ENCODE measurements at regions not wholly inside any gene's neighbourhood (a gene's known extent, or its start where the extent isn't known, plus 50 kb on each side); places are given as distances from the start of the nearest gene placed in this dataset.

DNA sequence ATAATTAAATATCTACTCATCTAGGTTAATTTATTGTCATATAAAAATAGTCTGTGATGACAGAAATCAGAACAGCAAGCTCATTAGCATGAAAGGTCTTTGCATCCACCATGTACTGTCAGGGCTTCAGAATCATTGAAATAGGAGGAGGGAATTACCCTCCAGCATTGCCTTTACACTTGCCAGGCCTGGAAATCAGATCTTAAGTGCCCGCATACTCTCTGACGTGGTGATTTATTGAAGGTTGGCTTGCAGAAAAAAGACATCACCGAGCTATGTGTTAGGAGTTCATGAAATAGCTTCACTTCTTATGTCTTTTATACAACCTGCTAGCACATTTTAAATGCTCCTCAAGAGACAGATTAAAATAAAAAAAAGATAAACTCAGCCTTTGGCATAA lies 661.7 kb upstream of the SLITRK1 start:
- no peaks in the 10 kb centered on the region for H3K4me1 ChIP-seq
- peaks cover 0 to 6% (median 0%) of the 10 kb centered on the region in 8 donors for H3K9me3 ChIP-seq
- no peaks in the 10 kb centered on the region for H3K36me3 ChIP-seq
- 74 to 95% (median 83%) methylated on average over 3 of the region's 3 CpGs for WGBS, 5 donors
- no peak overlapping the region for H3K4me3 ChIP-seq
- no peak overlapping the region for H3K27ac ChIP-seq
- intact Hi-C loops (cut with DNase I; ENCODE audit: low total_unique reads): no loop called here
- H3K27me3 ChIP-seq (replicated peaks in 1 of 7): no peaks in the 10 kb centered on the region
- TF ChIP-seq POLR2A (IDR thresholded peaks at IDR 0.05) (no peak), POLR2AphosphoS5 (IDR thresholded peaks at IDR 0.05) (no peak), CTCF (IDR thresholded peaks at IDR 0.05 in 8 of 11, conservative IDR thresholded peaks at IDR 0.05 in 3 of 11) (no peak)
- no peak for DNase-seq

DNA sequence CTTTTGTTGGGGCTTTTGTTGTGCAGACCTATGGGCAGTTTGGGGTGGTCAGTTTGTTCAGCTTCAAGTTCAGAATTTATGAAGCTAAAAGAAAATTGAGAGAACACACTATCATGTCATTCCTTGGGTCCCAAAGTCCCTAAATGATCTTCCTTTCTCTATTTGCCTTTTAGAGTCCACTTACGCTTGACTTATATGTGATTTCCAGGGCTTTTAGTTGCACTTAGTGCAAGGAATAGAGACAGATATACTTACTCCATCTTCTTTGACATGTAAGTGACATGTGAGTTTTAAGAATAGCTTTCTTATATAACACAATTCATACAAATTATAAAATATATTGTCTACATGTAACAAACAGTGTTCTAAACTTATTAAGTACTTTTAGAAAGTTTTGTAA lies 660.1 kb upstream of the SLITRK1 start:
- intact Hi-C loops (cut with DNase I; ENCODE audit: low total_unique reads): no loop called here
- peaks cover 0 to 6% (median 0%) of the 10 kb centered on the region in 8 donors for H3K9me3 ChIP-seq
- H3K36me3 ChIP-seq: no peaks in the 10 kb centered on the region
- no peaks in the 10 kb centered on the region for H3K4me1 ChIP-seq
- no peak overlapping the region for H3K4me3 ChIP-seq
- H3K27me3 ChIP-seq (replicated peaks in 1 of 7): no peaks in the 10 kb centered on the region
- no peak for DNase-seq
- WGBS, 5 donors: 38 to 89% (median 50%) methylated on average over 1 of the region's 1 CpG
- TF ChIP-seq CTCF (IDR thresholded peaks at IDR 0.05 in 8 of 11, conservative IDR thresholded peaks at IDR 0.05 in 3 of 11) (no peak), POLR2AphosphoS5 (IDR thresholded peaks at IDR 0.05) (no peak), POLR2A (IDR thresholded peaks at IDR 0.05) (no peak)
- no peak overlapping the region for H3K27ac ChIP-seq

DNA sequence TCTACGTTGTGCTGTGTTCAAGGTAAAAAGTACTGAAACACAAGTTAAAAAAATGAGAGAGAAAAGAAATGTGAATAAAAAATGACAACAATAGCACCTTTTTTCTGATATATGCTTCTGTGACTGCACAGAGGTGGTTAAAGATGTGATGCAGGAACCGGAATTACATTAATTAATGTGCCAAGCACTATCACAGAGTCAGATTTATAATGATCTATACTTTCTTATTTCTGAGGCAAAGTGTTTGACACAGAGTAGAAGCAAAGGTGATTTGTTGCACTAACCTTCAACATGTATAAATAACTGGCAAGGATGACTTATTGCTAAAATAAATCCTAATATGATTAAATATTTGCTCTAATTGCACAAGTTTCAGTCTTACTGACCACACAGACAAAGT lies 654.6 kb upstream of the SLITRK1 start:
- TF ChIP-seq POLR2A (IDR thresholded peaks at IDR 0.05) (no peak), POLR2AphosphoS5 (IDR thresholded peaks at IDR 0.05) (no peak), CTCF (IDR thresholded peaks at IDR 0.05 in 8 of 11, conservative IDR thresholded peaks at IDR 0.05 in 3 of 11) (no peak)
- no peak for DNase-seq
- Histone ChIP-seq H3K27me3 (replicated peaks in 1 of 7) (no peaks in the 10 kb centered on the region), H3K4me3 (no peak overlapping the region), H3K27ac (no peak overlapping the region), H3K36me3 (no peaks in the 10 kb centered on the region), H3K4me1 (no peaks in the 10 kb centered on the region), H3K9me3 (peaks cover 0 to 2% (median 0%) of the 10 kb centered on the region in 8 donors)
- WGBS, 5 donors: 67 to 80% (median 76%) methylated on average over 2 of the region's 2 CpGs
- intact Hi-C loops (cut with DNase I; ENCODE audit: low total_unique reads): no loop called here

- Histone ChIP-seq H3K36me3 (no peaks in the 10 kb centered on the region), H3K4me1 (no peaks in the 10 kb centered on the region), H3K4me3 (no peak overlapping the region), H3K27me3 (replicated peaks in 1 of 7) (no peaks in the 10 kb centered on the region), H3K9me3 (peaks cover 0 to 11% (median 0%) of the 10 kb centered on the region in 8 donors), H3K27ac (no peak overlapping the region)
- 82 to 91% (median 87%) methylated on average over 2 to 3 of the region's 3 CpGs for WGBS, 5 donors
- intact Hi-C loops (cut with DNase I; ENCODE audit: low total_unique reads): no loop called here
- TF ChIP-seq POLR2A (IDR thresholded peaks at IDR 0.05): no peak
- no peak for TF ChIP-seq CTCF (IDR thresholded peaks at IDR 0.05 in 8 of 11, conservative IDR thresholded peaks at IDR 0.05 in 3 of 11)
- no peak for DNase-seq
Measured at GRCh38 chr13:84528408-84529070, 646.3 kb upstream of the SLITRK1 start.
